ENCODE measurements at regions not wholly inside any gene's neighbourhood (a gene's known extent, or its start where the extent isn't known, plus 50 kb on each side); places are given as distances from the start of the nearest gene placed in this dataset.
"Not testable (repeated sequence)": the region's sequence is repeated elsewhere in the genome, so short reads cannot be mapped to it uniquely, and the experiment has no call there.

- FAIRE-seq: no peak
- DNase-seq (ENCODE audit: insufficient read length, low spot score): no peak
Observed at GRCh38 chr7:49099587-49100326, 175.4 kb downstream of the CDC14C start.

- FAIRE-seq; DNase-seq (ENCODE audit: insufficient read length, low spot score): not testable (repeated sequence)
Observed at GRCh38 chr7:49100908-49101740, 176.8 kb downstream of the CDC14C start.

- FAIRE-seq: no peak
- no peak for DNase-seq (ENCODE audit: insufficient read length, low spot score)
Observed at GRCh38 chr7:49102411-49102810, 178.1 kb downstream of the CDC14C start.

DNA sequence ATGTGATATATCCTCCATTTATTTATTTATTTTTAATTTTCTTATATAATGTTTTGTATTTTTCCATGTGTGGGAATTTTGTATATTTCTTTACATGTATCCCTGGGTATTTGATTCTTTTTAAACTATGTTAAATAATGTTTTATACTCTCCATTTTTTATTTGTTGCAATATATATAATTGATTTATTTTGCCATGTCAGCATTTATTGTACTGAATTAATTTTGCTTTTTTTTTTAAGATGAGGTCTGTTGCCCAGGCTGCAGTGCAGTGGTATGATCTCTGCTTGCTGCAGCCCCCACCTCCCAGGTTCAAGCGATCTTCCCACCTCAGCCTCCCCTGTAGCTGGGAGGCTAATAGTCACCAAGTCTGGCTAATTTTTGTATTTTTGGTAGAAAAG, 187.4 kb downstream of the CDC14C start:
- DNase-seq (ENCODE audit: insufficient read length, low spot score) (no peak), FAIRE-seq (no peak)

DNA sequence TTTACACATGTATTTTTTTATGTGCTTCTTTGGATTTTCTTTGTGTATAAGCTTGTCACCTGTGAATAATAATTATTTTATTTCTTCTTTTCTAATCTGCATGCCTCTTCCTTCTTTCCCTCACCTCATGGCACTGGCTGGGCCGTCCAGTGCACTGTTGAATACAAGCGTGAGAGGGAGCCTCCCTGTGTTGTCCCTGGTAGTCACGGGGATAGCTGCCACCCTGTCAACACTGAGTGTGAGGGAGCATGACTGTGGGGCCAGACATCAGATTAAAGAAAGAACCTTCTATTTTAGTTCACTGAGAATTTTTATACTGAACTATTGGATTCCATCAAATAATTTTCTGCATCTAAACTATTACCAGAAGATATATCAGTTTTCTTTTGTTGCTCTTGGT, 187.9 kb downstream of the CDC14C start:
- no peak for FAIRE-seq
- DNase-seq (ENCODE audit: insufficient read length, low spot score): no peak

DNA sequence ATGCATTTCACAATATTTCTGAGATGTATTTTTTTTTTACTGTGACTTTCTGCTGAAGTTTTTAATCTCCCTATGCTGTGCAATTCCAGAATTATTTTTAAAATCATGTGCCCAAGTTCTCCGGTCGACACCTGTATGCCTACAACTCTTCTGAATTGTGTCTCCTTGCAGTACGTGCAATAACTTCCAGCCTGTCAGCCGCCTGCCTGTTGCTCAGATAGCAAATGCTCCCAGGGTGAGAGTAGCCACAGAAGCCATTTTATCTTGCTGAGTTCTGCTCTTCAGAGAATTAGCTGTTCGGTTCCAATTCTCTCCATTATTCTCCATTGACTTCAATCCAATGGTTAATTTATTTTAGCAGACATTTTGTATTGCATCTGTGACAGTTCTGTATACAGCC, 188.3 kb downstream of the CDC14C start:
- FAIRE-seq: no peak

DNA sequence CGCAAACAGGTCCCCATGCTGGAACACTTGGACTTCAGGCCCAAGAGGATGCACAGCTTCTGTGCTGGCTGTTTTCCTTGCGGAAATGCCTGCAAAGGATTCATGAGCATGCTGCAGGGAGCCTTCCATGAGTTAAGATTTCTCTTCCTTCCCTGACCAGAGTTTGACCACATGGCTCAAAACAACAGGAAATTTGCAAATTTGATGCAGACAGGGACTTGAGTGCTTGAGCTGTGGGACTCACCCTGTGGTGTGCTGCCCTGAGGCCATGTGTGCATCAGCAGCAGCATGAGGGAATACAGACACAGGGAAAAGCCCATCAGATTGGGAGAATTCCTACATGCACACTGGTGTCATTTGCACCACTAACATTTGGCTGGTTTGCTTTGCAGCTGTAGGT, 195.4 kb downstream of the CDC14C start:
- FAIRE-seq (no peak), DNase-seq (ENCODE audit: insufficient read length, low spot score) (no peak)

More for the DNA sequence above, 188.3 kb downstream of the CDC14C start:
- DNase-seq (ENCODE audit: insufficient read length, low spot score): no peak

GRCh38 chr7:49125246-49125645, 200.9 kb downstream of the CDC14C start:
- FAIRE-seq: no peak
- DNase-seq (ENCODE audit: insufficient read length, low spot score): no peak

DNA sequence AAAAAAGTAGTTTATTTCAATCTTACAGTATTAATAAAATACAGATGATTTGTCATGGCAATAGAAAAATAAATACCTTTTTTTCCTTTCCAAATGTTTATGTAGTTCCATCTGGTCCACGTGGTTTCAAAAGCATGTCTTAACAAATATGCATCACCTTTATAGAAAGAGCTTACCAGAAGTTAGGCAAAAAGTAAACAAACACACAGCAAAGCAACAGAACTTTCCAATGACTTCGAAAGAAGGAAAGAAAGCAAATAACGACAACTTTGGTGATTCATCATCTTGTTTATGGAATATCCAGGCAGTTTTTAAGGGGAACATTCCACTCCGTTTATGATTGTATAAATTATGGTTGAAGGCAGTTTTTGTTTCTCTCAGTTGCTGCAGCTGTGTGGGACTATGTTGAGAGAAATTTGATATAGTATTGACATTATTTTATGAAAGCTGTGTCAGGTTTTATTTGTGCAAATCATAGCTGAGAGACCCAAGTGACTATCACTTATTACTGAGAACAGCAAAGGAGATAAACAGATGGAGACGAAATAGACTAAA, 203.1 kb downstream of the CDC14C start:
- no peak for FAIRE-seq
- no peak for DNase-seq (ENCODE audit: insufficient read length, low spot score)

GRCh38 chr7:49137978-49138377, 213.6 kb downstream of the CDC14C start:
- no peak for FAIRE-seq
- DNase-seq (ENCODE audit: insufficient read length, low spot score): no peak

- DNase-seq (ENCODE audit: insufficient read length, low spot score): no peak
- no peak for FAIRE-seq
Observed at GRCh38 chr7:49150486-49150885, 226.1 kb downstream of the CDC14C start.

DNA sequence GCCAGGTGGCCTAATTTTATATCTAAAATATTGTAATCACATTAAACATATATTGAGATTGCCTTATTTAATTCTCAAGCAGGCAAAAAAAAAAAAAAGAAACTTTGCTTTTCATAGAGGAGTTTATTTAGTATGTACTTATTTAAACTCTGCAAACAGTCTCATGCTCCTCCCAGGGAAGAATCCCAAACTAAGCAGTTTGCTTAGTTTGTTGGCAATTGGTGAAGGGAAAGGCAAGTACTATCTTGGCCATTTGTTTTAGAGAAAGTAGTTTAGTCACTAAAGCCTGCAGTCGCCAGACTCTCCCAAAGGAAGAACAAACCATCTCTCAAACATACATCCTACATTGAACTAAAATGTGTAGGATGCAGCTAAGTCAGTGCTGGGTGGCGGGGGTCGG, 226.8 kb downstream of the CDC14C start:
- DNase-seq (ENCODE audit: insufficient read length, low spot score) (no peak), FAIRE-seq (no peak)

GRCh38 chr7:49158321-49158720, 234.0 kb downstream of the CDC14C start:
- DNase-seq (ENCODE audit: insufficient read length, low spot score): no peak
- no peak for FAIRE-seq

- DNase-seq (ENCODE audit: insufficient read length, low spot score) (no peak), FAIRE-seq (no peak)
Observed at GRCh38 chr7:49159536-49159935, 235.2 kb downstream of the CDC14C start.

DNA sequence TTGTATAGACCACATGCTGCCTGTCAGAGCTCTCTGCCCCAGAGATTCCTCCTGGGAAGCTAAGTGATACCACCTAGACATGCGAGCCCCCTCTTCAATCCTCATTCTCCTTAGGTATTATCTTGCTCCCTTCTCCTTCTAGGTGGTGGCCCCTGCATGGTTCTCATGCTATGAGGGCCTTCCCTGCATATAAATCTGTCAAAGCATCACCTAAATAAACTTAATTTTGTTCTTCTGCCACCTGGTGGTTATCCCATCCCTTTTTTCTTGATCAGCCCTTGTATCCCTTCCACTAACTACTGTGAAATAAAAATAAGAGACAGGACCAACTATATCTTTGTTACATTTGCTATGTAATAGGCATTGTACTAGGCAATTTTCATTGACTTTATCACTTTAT, 242.1 kb downstream of the CDC14C start:
- DNase-seq (ENCODE audit: insufficient read length, low spot score): no peak
- FAIRE-seq: no peak

DNA sequence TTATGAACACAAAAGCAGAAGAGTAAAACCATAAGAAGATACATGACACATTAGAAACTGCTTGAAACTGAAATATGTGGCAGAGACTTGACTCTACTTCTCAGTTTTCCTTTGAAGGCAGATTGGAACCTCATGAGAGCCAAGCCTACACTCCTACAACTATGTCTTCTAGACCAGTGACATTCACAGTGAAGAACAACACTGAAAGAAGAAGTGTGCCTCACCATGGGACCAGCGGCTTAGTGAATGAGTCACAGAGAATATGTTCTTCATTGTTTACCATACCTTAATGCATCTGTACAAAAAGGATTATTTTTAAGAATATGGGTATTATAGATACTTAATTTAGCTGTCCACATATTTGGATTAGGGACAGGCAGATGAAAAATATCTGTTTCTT, 248.3 kb downstream of the CDC14C start:
- FAIRE-seq: no peak
- DNase-seq (ENCODE audit: insufficient read length, low spot score): no peak

GRCh38 chr7:49174396-49174795, 250.0 kb downstream of the CDC14C start:
- no peak for DNase-seq (ENCODE audit: insufficient read length, low spot score)

GRCh38 chr7:49187543-49188268, 263.4 kb downstream of the CDC14C start:
- FAIRE-seq (no peak), DNase-seq (ENCODE audit: insufficient read length, low spot score) (no peak)

More at GRCh38 chr7:49174396-49174795, 250.0 kb downstream of the CDC14C start:
- no peak for FAIRE-seq

DNA sequence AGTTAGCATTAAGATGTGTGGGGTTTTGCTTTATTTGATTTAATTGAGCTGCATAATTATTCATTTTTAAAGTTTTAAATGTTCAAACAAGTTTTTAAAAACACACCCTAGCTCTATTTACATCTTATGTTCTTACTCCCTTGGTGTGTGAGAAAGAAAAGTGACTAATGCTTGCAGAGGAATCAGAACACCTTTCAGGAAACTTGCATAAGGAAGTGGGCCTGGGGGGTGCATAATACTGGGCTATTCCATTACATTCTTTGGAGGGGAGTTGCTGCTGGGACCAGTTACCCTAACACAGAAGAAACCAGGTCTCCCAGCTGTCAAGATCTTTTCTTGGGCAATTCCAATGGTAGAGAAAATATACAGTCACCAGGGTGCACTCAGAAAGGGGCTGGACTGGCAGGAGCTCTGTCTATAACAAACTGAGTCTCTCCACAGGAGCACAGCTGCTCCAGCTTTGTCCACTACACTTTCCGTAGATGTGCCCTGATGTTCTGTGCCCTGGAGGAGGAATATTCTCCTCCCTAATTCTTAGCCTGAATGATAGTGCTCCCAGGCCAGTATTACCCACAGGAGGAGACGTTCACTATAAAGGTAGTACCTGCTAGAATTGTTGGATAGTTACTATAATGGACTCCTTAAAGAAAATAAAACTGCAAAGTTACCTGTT, 304.2 kb downstream of the CDC14C start:
- FAIRE-seq (no peak), DNase-seq (ENCODE audit: insufficient read length, low spot score) (no peak)

- DNase-seq (ENCODE audit: insufficient read length, low spot score) (no peak), FAIRE-seq (no peak)
Observed at GRCh38 chr7:49229246-49229645, 304.9 kb downstream of the CDC14C start.

GRCh38 chr7:49243521-49243920, 319.2 kb downstream of the CDC14C start:
- DNase-seq (ENCODE audit: insufficient read length, low spot score) (no peak), FAIRE-seq (no peak)

Measured in GM19239 (cell line).